ENCODE measurements at regions not wholly inside any gene's neighbourhood (a gene's known extent, or its start where the extent isn't known, plus 50 kb on each side); places are given as distances from the start of the nearest gene placed in this dataset.

- DNase-seq (ENCODE audit: low read depth): no peak
- H3K4me3 ChIP-seq (ENCODE audit: low read depth, low read length): no peak overlapping the region
- TF ChIP-seq CTCF (IDR thresholded peaks at IDR 0.05; ENCODE audit: insufficient read depth, low read depth, low read length): no peak
These were observed 156.7 kb downstream of the PAH start for GRCh38 chr12:102760322-102760721.

- H3K4me3 ChIP-seq (ENCODE audit: low read depth, low read length): no peak overlapping the region
- TF ChIP-seq CTCF (IDR thresholded peaks at IDR 0.05; ENCODE audit: insufficient read depth, low read depth, low read length): no peak
- DNase-seq (ENCODE audit: low read depth): no peak
These were observed 157.6 kb downstream of the PAH start for GRCh38 chr12:102759466-102759865.

GRCh38 chr12:102757882-102758226, 159.2 kb downstream of the PAH start:
- no peak overlapping the region for H3K4me3 ChIP-seq (ENCODE audit: low read depth, low read length)
- no peak for DNase-seq (ENCODE audit: low read depth)

GRCh38 chr12:102757154-102757881, 159.7 kb downstream of the PAH start:
- no peak for TF ChIP-seq CTCF (IDR thresholded peaks at IDR 0.05; ENCODE audit: insufficient read depth, low read depth, low read length)
- no peak overlapping the region for H3K4me3 ChIP-seq (ENCODE audit: low read depth, low read length)
- no peak for DNase-seq (ENCODE audit: low read depth)

More at GRCh38 chr12:102757882-102758226, 159.2 kb downstream of the PAH start:
- TF ChIP-seq CTCF (IDR thresholded peaks at IDR 0.05; ENCODE audit: insufficient read depth, low read depth, low read length): no peak

- no peak overlapping the region for H3K4me3 ChIP-seq (ENCODE audit: low read depth, low read length)
- no peak for TF ChIP-seq CTCF (IDR thresholded peaks at IDR 0.05; ENCODE audit: insufficient read depth, low read depth, low read length)
- DNase-seq (ENCODE audit: low read depth): no peak
These were observed 160.5 kb downstream of the PAH start for GRCh38 chr12:102756530-102756929.

GRCh38 chr12:102755266-102755665, 161.8 kb downstream of the PAH start:
- H3K4me3 ChIP-seq (ENCODE audit: low read depth, low read length): no peak overlapping the region
- TF ChIP-seq CTCF (IDR thresholded peaks at IDR 0.05; ENCODE audit: insufficient read depth, low read depth, low read length): no peak
- no peak for DNase-seq (ENCODE audit: low read depth)

GRCh38 chr12:102753802-102754201, 163.2 kb downstream of the PAH start:
- DNase-seq (ENCODE audit: low read depth): no peak
- no peak for TF ChIP-seq CTCF (IDR thresholded peaks at IDR 0.05; ENCODE audit: insufficient read depth, low read depth, low read length)
- no peak overlapping the region for H3K4me3 ChIP-seq (ENCODE audit: low read depth, low read length)
